ENCODE measurements at regions not wholly inside any gene's neighbourhood (a gene's known extent, or its start where the extent isn't known, plus 50 kb on each side); places are given as distances from the start of the nearest gene placed in this dataset.

- TF ChIP-seq TEAD4 (IDR thresholded peaks at IDR 0.05) = no peak
- TF ChIP-seq CREB1 (IDR thresholded peaks at IDR 0.05; ENCODE audit: low read depth) = no peak
- TF ChIP-seq ZBTB7A (IDR thresholded peaks at IDR 0.05; ENCODE audit: low read depth) = no peak
- TF ChIP-seq NFIC (IDR thresholded peaks at IDR 0.05) = no peak
- TF ChIP-seq MAX (IDR thresholded peaks at IDR 0.05) = no peak
- no peak for TF ChIP-seq EGR1 (IDR thresholded peaks at IDR 0.05)
Measured at GRCh38 chr17:53426505-53426904, 396.2 kb upstream of the KIF2B start.

- no peak for TF ChIP-seq TEAD4 (IDR thresholded peaks at IDR 0.05)
- TF ChIP-seq CEBPB (IDR thresholded peaks at IDR 0.05) = no peak
- no peak for TF ChIP-seq EGR1 (IDR thresholded peaks at IDR 0.05)
Measured at GRCh38 chr17:53420035-53420641, 402.6 kb upstream of the KIF2B start.

GRCh38 chr17:53409588-53409987 lies 413.1 kb upstream of the KIF2B start:
- TF ChIP-seq EGR1 (IDR thresholded peaks at IDR 0.05) (no peak), YY1 (IDR thresholded peaks at IDR 0.05; ENCODE audit: low read depth) (no peak), ZBTB7A (IDR thresholded peaks at IDR 0.05; ENCODE audit: low read depth) (no peak)

- TF ChIP-seq EGR1 (IDR thresholded peaks at IDR 0.05) (no peak), CEBPB (IDR thresholded peaks at IDR 0.05) (no peak), TAF1 (IDR thresholded peaks at IDR 0.05; ENCODE audit: low read depth) (no peak), USF1 (IDR thresholded peaks at IDR 0.05) (no peak), YY1 (IDR thresholded peaks at IDR 0.05; ENCODE audit: low read depth) (no peak), TEAD4 (IDR thresholded peaks at IDR 0.05) (no peak), REST (IDR thresholded peaks at IDR 0.05; ENCODE audit: low read depth) (no peak)
Measured at GRCh38 chr17:53406907-53407306, 415.8 kb upstream of the KIF2B start.

GRCh38 chr17:53391197-53391596 lies 431.5 kb upstream of the KIF2B start:
- TF ChIP-seq FOXM1 (IDR thresholded peaks at IDR 0.05; ENCODE audit: borderline replicate concordance, low read depth) (no peak), TEAD4 (IDR thresholded peaks at IDR 0.05) (no peak), MAX (IDR thresholded peaks at IDR 0.05) (no peak), CEBPB (IDR thresholded peaks at IDR 0.05) (no peak), EGR1 (IDR thresholded peaks at IDR 0.05) (no peak), NFIC (IDR thresholded peaks at IDR 0.05) (no peak)

- TF ChIP-seq YY1 (IDR thresholded peaks at IDR 0.05; ENCODE audit: low read depth) (no peak), TCF12 (IDR thresholded peaks at IDR 0.05; ENCODE audit: low read depth) (no peak), TAF1 (IDR thresholded peaks at IDR 0.05; ENCODE audit: low read depth) (no peak), EP300 (IDR thresholded peaks at IDR 0.05; ENCODE audit: borderline replicate concordance) (no peak)
Measured at GRCh38 chr17:53390575-53390974, 432.2 kb upstream of the KIF2B start.

- TF ChIP-seq FOXM1 (IDR thresholded peaks at IDR 0.05; ENCODE audit: borderline replicate concordance, low read depth) (no peak), ZBTB7A (IDR thresholded peaks at IDR 0.05; ENCODE audit: low read depth) (no peak), YY1 (IDR thresholded peaks at IDR 0.05; ENCODE audit: low read depth) (no peak), CREB1 (IDR thresholded peaks at IDR 0.05; ENCODE audit: low read depth) (no peak), NFIC (IDR thresholded peaks at IDR 0.05) (no peak), MAX (IDR thresholded peaks at IDR 0.05) (no peak), REST (IDR thresholded peaks at IDR 0.05; ENCODE audit: low read depth) (no peak)
Measured at GRCh38 chr17:53387745-53388144, 435.0 kb upstream of the KIF2B start.

GRCh38 chr17:53353919-53354351 lies 468.8 kb upstream of the KIF2B start:
- no peak for TF ChIP-seq CEBPB (IDR thresholded peaks at IDR 0.05)
- no peak for TF ChIP-seq ZBTB7A (IDR thresholded peaks at IDR 0.05; ENCODE audit: low read depth)
- no peak for TF ChIP-seq TEAD4 (IDR thresholded peaks at IDR 0.05)
- no peak for TF ChIP-seq CREB1 (IDR thresholded peaks at IDR 0.05; ENCODE audit: low read depth)
- TF ChIP-seq USF1 (IDR thresholded peaks at IDR 0.05) = no peak
- TF ChIP-seq REST (IDR thresholded peaks at IDR 0.05; ENCODE audit: low read depth) = no peak
- no peak for TF ChIP-seq NFIC (IDR thresholded peaks at IDR 0.05)
- no peak for TF ChIP-seq RAD21 (IDR thresholded peaks at IDR 0.05; ENCODE audit: low read depth)
- no peak for TF ChIP-seq TCF12 (IDR thresholded peaks at IDR 0.05; ENCODE audit: low read depth)
- TF ChIP-seq TAF1 (IDR thresholded peaks at IDR 0.05; ENCODE audit: low read depth) = no peak
- TF ChIP-seq FOXM1 (IDR thresholded peaks at IDR 0.05; ENCODE audit: borderline replicate concordance, low read depth) = no peak
- no peak for TF ChIP-seq YY1 (IDR thresholded peaks at IDR 0.05; ENCODE audit: low read depth)
- TF ChIP-seq EP300 (IDR thresholded peaks at IDR 0.05; ENCODE audit: borderline replicate concordance) = no peak
- no peak for TF ChIP-seq EGR1 (IDR thresholded peaks at IDR 0.05)
- no peak for TF ChIP-seq MAX (IDR thresholded peaks at IDR 0.05)

Data from Ishikawa (cell line).